ENCODE measurements at regions not wholly inside any gene's neighbourhood (a gene's known extent, or its start where the extent isn't known, plus 50 kb on each side); places are given as distances from the start of the nearest gene placed in this dataset.

DNA sequence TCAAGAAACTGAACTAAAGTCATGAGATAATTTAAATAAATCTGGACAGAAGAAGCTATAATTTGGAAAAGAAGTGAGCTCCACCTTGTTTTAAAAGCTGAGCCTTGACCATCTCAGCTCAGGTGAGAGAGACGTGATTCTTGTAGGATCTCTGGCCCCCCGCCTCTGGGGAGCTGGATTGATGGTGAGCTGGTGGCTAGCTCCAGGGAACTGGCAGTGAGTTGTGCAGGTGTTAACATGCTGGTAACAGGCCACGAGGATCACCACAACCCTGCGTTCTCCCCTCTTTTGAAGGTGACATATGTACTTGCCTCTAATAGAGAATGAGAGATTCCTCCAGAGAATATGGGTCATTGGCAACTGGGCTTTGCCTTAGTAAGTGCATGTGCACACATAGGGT lies 485.1 kb downstream of the IRS2 start:
- no peaks in the 10 kb centered on the region for H3K9me3 ChIP-seq (ENCODE audit: low read depth)
- H3K36me3 ChIP-seq = no peaks in the 10 kb centered on the region
- no peaks in the 10 kb centered on the region for H3K4me1 ChIP-seq (ENCODE audit: low read depth)
- DNase-seq (ENCODE audit: low read depth in 1 of 2, low spot score in 1 of 2) = no peak
- TF ChIP-seq, protein P1, sequence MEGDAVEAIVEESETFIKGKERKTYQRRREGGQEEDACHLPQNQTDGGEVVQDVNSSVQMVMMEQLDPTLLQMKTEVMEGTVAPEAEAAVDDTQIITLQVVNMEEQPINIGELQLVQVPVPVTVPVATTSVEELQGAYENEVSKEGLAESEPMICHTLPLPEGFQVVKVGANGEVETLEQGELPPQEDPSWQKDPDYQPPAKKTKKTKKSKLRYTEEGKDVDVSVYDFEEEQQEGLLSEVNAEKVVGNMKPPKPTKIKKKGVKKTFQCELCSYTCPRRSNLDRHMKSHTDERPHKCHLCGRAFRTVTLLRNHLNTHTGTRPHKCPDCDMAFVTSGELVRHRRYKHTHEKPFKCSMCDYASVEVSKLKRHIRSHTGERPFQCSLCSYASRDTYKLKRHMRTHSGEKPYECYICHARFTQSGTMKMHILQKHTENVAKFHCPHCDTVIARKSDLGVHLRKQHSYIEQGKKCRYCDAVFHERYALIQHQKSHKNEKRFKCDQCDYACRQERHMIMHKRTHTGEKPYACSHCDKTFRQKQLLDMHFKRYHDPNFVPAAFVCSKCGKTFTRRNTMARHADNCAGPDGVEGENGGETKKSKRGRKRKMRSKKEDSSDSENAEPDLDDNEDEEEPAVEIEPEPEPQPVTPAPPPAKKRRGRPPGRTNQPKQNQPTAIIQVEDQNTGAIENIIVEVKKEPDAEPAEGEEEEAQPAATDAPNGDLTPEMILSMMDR (IDR thresholded peaks at IDR 0.05; ENCODE audit: low read depth, low read length) = no peak
- no peaks in the 10 kb centered on the region for H3K27me3 ChIP-seq
- no peak overlapping the region for H3K27ac ChIP-seq
- no peak overlapping the region for H3K4me3 ChIP-seq

DNA sequence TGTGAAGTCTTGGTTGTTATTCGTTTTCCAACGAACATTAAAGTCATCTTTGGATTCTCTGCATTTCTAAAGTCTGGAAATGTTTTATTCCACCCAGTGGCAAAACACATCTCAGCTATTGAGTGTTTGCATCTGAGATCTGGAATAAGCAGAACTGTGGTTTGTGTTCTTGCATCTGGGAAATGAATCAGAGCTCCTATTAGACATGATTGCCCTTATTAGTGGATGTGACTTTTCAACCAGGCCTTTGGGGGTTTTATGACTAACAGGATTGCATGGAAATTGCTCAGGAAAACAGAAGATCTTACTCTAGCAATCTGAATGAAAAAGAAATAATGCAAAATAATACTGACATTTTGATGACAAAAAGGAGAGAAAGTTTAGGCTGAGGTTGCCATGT lies 488.8 kb downstream of the IRS2 start:
- Histone ChIP-seq H3K9me3 (ENCODE audit: low read depth) (no peaks in the 10 kb centered on the region), H3K36me3 (no peaks in the 10 kb centered on the region), H3K4me1 (ENCODE audit: low read depth) (no peaks in the 10 kb centered on the region), H3K27me3 (no peaks in the 10 kb centered on the region), H3K27ac (no peak overlapping the region), H3K4me3 (no peak overlapping the region)
- DNase-seq (ENCODE audit: low read depth in 1 of 2, low spot score in 1 of 2) = peak in 1 of 2 donors; percentile 60
- TF ChIP-seq, protein P1 (IDR thresholded peaks at IDR 0.05; ENCODE audit: low read depth, low read length) = no peak

DNA sequence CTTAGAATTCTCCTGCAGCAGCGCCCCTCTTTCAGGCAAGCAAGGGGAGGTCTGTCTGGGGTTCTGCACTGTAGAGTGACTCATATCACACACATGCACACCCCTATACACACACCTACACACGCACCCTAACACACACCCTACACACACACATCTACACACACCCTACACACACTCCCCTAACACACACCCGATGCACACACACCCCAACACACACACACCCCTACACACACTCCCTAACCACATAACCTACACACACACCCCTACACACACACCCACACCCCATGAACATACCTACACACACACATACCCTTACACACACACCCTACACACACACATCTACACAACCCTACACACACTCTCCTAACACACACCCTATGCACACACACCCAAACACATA lies 493.2 kb downstream of the IRS2 start:
- no peaks in the 10 kb centered on the region for H3K9me3 ChIP-seq (ENCODE audit: low read depth)
- no peak overlapping the region for H3K4me3 ChIP-seq
- no peaks in the 10 kb centered on the region for H3K4me1 ChIP-seq (ENCODE audit: low read depth)
- no peaks in the 10 kb centered on the region for H3K27me3 ChIP-seq
- no peak overlapping the region for H3K27ac ChIP-seq
- H3K36me3 ChIP-seq = no peaks in the 10 kb centered on the region
- TF ChIP-seq, protein P1 (IDR thresholded peaks at IDR 0.05; ENCODE audit: low read depth, low read length) = no peak
- DNase-seq (ENCODE audit: low read depth in 1 of 2, low spot score in 1 of 2) = no peak

DNA sequence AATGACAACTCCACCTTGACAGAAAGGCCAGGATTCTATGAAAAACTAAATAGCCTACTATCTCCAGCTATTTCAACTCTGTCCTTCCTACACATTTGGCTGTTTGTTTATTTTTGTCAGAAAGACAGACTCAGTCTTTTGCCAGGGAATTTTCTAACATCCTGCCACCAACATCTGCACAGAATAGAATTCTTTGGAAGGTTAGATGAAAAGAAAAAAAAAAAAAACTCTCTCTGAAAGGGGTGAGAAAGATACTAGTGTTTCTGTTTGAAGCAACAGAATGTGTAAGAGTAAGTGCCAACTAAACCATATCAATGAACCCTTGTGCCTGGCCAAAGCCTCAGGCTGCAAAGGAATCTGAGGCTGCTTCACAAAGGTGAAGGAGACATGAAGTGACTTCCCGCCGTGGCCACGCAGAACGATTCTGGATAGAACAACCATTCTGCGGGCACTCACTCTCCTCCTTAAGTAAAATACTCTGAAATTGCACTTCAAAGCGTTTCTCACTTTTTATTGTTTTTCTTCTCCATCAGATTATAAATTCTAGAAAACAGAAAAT lies 498.2 kb downstream of the IRS2 start:
- no peak for DNase-seq (ENCODE audit: low read depth in 1 of 2, low spot score in 1 of 2)
- TF ChIP-seq, protein P1 (IDR thresholded peaks at IDR 0.05; ENCODE audit: low read depth, low read length) = no peak
- Histone ChIP-seq H3K9me3 (ENCODE audit: low read depth) (no peaks in the 10 kb centered on the region), H3K27me3 (no peaks in the 10 kb centered on the region), H3K4me3 (no peak overlapping the region), H3K4me1 (ENCODE audit: low read depth) (no peaks in the 10 kb centered on the region), H3K36me3 (no peaks in the 10 kb centered on the region), H3K27ac (no peak overlapping the region)

DNA sequence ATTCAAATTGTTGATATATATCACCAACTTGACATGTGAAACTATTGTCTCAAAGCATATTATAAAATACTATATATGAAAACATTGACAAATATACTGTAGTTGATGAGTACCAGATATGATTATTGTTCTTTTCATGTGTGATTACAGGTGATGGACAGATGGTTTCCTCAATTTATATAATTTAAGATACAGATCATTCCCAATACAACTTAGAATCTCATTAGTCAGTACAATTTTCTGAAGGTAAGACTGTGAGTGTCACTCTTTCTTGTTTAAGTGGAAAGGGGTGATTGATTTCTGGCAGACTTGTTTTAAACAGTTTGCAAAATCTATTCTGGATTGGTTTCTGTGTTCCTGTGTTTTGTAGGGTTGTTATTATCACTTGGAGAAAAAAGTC lies 498.8 kb downstream of the IRS2 start:
- Histone ChIP-seq H3K4me3 (no peak overlapping the region), H3K9me3 (ENCODE audit: low read depth) (no peaks in the 10 kb centered on the region), H3K27ac (no peak overlapping the region), H3K36me3 (no peaks in the 10 kb centered on the region), H3K27me3 (no peaks in the 10 kb centered on the region), H3K4me1 (ENCODE audit: low read depth) (no peaks in the 10 kb centered on the region)
- TF ChIP-seq, protein P1 (IDR thresholded peaks at IDR 0.05; ENCODE audit: low read depth, low read length) = no peak
- no peak for DNase-seq (ENCODE audit: low read depth in 1 of 2, low spot score in 1 of 2)

DNA sequence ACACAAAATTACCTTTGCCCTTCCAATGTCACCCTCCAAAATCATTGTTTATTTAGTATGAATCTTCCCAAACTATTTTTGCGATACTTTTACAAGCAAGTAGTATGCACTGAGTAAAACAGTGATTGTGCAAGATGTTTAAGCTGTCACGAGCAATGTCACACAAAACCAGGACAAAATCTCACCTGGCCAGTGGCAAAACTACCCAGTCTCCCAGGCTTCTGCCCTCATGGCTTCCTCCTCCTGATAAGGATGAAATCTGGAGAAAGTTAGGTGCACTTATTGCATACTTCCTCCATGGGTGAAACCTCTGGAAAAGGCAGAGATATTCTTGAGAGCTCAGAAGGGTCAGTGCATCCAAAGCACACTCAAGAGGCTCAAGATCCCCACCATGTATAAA lies 500.8 kb downstream of the IRS2 start:
- H3K27me3 ChIP-seq = no peaks in the 10 kb centered on the region
- no peak overlapping the region for H3K4me3 ChIP-seq
- no peaks in the 10 kb centered on the region for H3K36me3 ChIP-seq
- no peaks in the 10 kb centered on the region for H3K9me3 ChIP-seq (ENCODE audit: low read depth)
- no peaks in the 10 kb centered on the region for H3K4me1 ChIP-seq (ENCODE audit: low read depth)
- no peak overlapping the region for H3K27ac ChIP-seq
- TF ChIP-seq, protein P1 (IDR thresholded peaks at IDR 0.05; ENCODE audit: low read depth, low read length) = no peak
- DNase-seq (ENCODE audit: low read depth in 1 of 2, low spot score in 1 of 2) = no peak
